Lower lobe of right lung (tissue), 2 donors: ENCODE measurements at regions not wholly inside any gene's neighbourhood (a gene's known extent, or its start where the extent isn't known, plus 50 kb on each side); places are given as distances from the start of the nearest gene placed in this dataset.

Experiments used
- ATAC-seq, 2 donors: fragments of 200-7000 bp; cut with Tn5 transposase; one replicate each; pipeline ENCODE4 v1.9.1; 2020 to 2022; ENCODE audit warnings: mild to moderate bottlenecking in 2 of 2, moderate library complexity in 2 of 2
- DNase-seq: peaks from one replicate; pipeline ENCODE4 v3.0.0-alpha.2; 2020
- H3K27ac ChIP-seq: fragments of 200-600 bp; one replicate; pipeline ENCODE4 v1.8.0; 2022
- H3K27me3 ChIP-seq: fragments of 200-600 bp; one replicate; pipeline ENCODE4 v1.8.0; 2022; ENCODE audit warnings: low read depth
- H3K36me3 ChIP-seq: fragments of 200-600 bp; one replicate; pipeline ENCODE4 v1.8.0; 2022; ENCODE audit warnings: mild to moderate bottlenecking
- H3K4me1 ChIP-seq: fragments of 200-600 bp; one replicate; pipeline ENCODE4 v1.8.0; 2022
- H3K4me3 ChIP-seq: fragments of 200-600 bp; one replicate; pipeline ENCODE4 v1.8.0; 2022; ENCODE audit warnings: mild to moderate bottlenecking
- H3K9me3 ChIP-seq: fragments of 200-600 bp; one replicate; pipeline ENCODE4 v1.8.0; 2022
- intact Hi-C: fragments of 100-400 bp; cut with DNase I; formaldehyde crosslinking; loops from one replicate; pipeline ENCODE4 v1.11.0; 2022
- TF ChIP-seq, protein P1 (sequence below): fragments of 200-600 bp; IDR thresholded peaks from one replicate; pipeline ENCODE4 v1.8.0; 2022; ENCODE audit warnings: antibody characterized with exemption, mild to moderate bottlenecking
- donor health status: DM: no; HTN: yes; CAD: no; lungs with severe emphysema.

DNA sequence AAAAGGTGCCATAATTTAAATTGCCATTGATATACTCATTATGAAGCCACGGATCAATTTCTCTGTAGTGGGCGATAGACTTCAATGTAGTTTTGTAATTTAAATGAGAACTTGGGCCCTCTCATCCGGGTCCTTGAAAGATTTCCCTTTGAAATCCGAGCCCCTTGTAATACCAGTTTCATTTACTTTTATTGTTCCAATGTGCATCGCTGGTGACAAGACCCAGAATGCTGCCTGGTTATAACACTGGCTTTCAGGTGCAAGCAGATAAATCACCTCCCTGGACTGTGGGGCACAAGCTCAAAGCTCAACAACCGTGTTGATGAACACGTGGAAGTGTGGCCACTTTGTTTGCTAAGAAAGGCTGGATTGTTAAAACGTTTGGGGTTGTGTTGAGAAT is 68.9 kb upstream of the FZD10 start:
- intact Hi-C loops = no loop called here
- TF ChIP-seq, protein P1, sequence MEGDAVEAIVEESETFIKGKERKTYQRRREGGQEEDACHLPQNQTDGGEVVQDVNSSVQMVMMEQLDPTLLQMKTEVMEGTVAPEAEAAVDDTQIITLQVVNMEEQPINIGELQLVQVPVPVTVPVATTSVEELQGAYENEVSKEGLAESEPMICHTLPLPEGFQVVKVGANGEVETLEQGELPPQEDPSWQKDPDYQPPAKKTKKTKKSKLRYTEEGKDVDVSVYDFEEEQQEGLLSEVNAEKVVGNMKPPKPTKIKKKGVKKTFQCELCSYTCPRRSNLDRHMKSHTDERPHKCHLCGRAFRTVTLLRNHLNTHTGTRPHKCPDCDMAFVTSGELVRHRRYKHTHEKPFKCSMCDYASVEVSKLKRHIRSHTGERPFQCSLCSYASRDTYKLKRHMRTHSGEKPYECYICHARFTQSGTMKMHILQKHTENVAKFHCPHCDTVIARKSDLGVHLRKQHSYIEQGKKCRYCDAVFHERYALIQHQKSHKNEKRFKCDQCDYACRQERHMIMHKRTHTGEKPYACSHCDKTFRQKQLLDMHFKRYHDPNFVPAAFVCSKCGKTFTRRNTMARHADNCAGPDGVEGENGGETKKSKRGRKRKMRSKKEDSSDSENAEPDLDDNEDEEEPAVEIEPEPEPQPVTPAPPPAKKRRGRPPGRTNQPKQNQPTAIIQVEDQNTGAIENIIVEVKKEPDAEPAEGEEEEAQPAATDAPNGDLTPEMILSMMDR = no peak
- no peak for ATAC-seq
- H3K9me3 ChIP-seq = no peaks in the 10 kb centered on the region
- no peaks in the 10 kb centered on the region for H3K36me3 ChIP-seq
- no peaks in the 10 kb centered on the region for H3K4me1 ChIP-seq
- peaks cover 7% of the 10 kb centered on the region for H3K27me3 ChIP-seq
- DNase-seq = no peak
- H3K4me3 ChIP-seq = no peak overlapping the region
- H3K27ac ChIP-seq = no peak overlapping the region

DNA sequence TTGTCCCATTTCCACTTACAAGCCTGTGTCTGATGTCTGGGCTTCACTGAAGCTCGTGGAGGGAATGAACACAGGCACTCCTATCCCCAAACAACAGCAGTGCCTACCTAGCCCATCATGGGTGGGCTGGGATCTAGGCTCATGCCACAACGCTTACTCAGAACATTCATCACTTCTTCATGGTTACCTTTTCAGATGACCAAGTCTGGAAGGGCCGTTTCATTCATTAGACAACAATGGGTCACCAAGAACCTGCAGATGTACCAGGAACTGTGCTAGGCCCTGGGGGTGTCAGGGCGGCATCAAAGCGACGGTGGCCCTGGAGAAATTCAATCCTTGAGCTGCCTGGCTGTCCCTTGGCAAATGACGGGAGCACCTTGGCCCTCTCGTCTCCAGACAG is 64.9 kb upstream of the FZD10 start:
- ATAC-seq = no peak

DNA sequence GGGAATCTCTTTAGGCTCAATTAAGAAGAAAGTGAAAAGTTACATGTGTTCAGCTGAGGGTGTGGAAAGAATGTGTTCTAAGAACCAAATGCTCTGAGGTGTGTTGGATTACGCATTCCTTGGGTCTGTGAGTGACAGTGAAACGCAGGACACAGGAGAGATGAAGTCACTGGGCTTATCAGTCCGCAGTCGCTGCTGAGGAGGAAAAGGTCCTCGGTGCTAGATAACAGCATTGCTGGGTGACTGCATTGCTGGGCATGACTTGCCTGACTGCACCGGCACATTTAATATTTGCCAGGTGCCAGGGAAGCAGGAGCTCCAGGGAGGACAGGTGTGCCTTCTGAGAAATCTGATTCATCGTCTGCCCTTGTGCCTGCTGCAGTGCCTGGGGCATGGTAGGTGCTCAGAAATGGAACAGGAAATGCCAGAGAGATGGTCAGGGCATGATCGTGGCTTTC is 64.4 kb upstream of the FZD10 start:
- Histone ChIP-seq H3K27me3 (peaks cover 7% of the 10 kb centered on the region), H3K27ac (no peak overlapping the region), H3K4me3 (no peak overlapping the region), H3K4me1 (no peaks in the 10 kb centered on the region), H3K9me3 (no peaks in the 10 kb centered on the region), H3K36me3 (no peaks in the 10 kb centered on the region)
- TF ChIP-seq, protein P1 = no peak
- intact Hi-C loops = no loop called here
- no peak for ATAC-seq
- DNase-seq = no peak

More for the DNA sequence above, 64.9 kb upstream of the FZD10 start:
- Histone ChIP-seq H3K36me3 (no peaks in the 10 kb centered on the region), H3K27ac (no peak overlapping the region), H3K27me3 (peaks cover 7% of the 10 kb centered on the region), H3K4me1 (no peaks in the 10 kb centered on the region), H3K4me3 (no peak overlapping the region), H3K9me3 (no peaks in the 10 kb centered on the region)
- intact Hi-C loops = no loop called here
- no peak for DNase-seq
- TF ChIP-seq, protein P1 = no peak

DNA sequence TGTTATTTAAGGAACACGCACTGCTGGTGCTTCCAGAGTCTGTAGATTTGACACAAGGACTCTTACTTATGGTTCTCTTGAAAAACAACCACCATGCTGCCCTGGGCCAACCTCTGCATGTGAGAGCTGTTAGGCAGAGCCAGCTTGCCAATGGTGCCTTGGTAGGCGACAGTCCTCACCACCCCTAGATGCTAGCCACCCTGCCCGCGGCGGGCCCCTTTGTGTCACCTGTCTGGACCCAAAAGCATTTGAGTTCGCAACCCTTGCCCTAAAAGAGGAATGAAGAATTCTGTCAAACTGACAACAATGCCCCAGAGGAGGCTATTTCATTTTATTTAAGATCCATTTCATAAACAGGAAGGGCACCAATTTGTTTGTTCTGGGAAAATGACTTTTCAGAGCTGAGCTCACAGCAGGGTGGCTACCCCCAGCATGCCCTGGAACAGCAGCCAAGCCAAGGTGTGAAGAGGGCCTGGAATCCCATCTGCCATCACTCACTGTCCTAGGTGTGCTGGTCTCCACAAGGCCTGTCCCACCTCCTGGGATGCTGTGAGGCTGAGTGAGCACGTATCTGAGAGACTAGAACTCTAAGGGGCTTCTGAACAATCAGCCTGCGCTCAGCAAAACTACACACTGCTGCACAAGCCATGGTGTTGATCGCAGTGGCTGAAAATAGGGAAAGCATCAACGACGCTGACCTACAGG is 63.8 kb upstream of the FZD10 start:
- Histone ChIP-seq H3K9me3 (no peaks in the 10 kb centered on the region), H3K4me1 (no peaks in the 10 kb centered on the region), H3K4me3 (no peak overlapping the region), H3K36me3 (no peaks in the 10 kb centered on the region), H3K27ac (no peak overlapping the region), H3K27me3 (peaks cover 7% of the 10 kb centered on the region)
- DNase-seq (no peak), ATAC-seq (no peak)
- TF ChIP-seq, protein P1 = no peak
- intact Hi-C loops = no loop called here

DNA sequence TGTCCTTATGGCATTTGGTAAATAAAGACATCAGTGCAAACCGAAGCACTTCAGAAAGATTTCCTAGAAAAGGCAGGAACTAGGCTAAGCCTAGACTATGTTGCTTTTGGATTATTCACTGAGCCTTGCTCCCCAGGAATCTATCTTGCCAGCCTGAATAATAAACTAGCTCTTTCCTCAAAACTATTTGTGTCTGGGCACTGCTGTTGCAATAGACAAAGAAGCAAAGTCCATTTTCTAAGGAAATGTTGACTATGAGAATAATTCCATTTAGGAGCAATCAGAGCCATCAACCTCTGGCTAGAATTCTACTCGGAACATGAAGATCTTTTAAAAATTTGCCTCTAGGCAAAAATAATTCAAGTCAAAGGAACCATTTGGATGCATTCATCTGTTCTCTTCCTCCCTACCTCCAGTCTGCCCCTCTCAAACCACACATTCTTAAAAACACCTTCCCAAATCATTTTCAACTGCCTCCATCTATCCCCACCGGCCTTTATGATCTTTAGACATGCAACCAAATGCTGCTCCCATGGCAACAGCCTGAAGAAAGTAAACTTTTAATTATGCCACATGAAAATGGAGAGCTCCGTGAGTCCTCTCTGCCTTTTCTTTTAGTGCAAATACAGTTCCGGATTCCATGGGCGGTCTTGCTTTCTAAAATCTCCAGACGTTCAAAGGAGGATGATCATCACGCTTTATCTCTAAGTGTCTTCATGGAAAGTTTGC is 61.5 kb upstream of the FZD10 start:
- peaks cover 4% of the 10 kb centered on the region for H3K27me3 ChIP-seq
- no peaks in the 10 kb centered on the region for H3K36me3 ChIP-seq
- H3K9me3 ChIP-seq = no peaks in the 10 kb centered on the region
- TF ChIP-seq, protein P1 = no peak
- H3K4me3 ChIP-seq = no peak overlapping the region
- peaks cover 3% of the 10 kb centered on the region for H3K4me1 ChIP-seq
- intact Hi-C loops = no loop called here
- no peak for DNase-seq
- no peak for ATAC-seq
- no peak overlapping the region for H3K27ac ChIP-seq
